ENCODE measurements at regions not wholly inside any gene's neighbourhood (a gene's known extent, or its start where the extent isn't known, plus 50 kb on each side); places are given as distances from the start of the nearest gene placed in this dataset.
A peak's percentile ranks its signal among the peaks of the same experiment; 100 is the strongest.
"Not testable (repeated sequence)": the region's sequence is repeated elsewhere in the genome, so short reads cannot be mapped to it uniquely, and the experiment has no call there.

DNA sequence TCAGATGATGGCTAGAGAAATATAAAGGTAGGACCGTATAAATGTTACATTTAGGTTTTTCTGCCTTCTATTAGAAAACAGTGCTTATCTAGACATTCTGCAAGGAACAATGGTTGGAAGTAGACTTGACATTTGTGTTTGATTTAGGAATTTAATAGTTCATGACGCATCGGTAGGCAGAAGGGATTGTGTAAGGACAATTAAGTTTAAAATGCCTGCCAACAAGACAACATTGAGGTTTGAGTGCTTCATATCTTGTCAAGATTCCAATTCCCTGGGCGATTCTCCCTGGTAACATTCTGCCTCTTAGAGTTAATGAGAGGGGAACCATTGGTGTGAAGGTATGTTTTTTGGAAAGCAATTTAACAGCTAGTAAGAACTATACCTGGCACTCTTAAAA lies 186.8 kb upstream of the RBM19 start:
- ATAC-seq, result no peak
- no peaks in the 10 kb centered on the region for H3K4me1 ChIP-seq

DNA sequence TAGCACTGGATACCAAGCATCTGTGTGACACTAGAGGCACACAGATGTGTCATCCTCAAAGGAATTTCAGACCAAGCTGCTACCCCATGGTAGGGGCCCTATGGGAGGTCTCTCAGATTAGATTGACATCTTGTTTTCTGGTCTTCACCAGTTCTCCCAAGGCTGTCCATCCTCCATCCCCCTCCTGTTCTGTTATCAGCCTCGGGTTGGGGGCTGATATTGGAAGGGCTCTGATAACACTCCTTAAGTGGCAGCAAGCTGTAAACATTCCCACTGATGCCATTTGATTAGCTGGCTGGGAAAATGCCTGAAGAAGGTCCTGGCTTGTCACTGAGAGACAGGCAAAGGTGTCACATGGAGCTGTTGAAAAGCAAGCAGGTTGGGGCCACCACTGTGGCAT lies 185.9 kb upstream of the RBM19 start:
- Histone ChIP-seq H3K4me1 (no peaks in the 10 kb centered on the region), H3K36me3 (no peaks in the 10 kb centered on the region), H3K9me3 (peaks cover 0 to 4% of the 10 kb centered on the region in 2 donors), H3K27me3 (no peaks in the 10 kb centered on the region), H3K27ac (no peak overlapping the region), H3K4me3 (no peak overlapping the region)
- DNase-seq (no peak), ATAC-seq (no peak)
- intact Hi-C loops (cut with DNase I), result no loop called here
- TF ChIP-seq, protein P1, sequence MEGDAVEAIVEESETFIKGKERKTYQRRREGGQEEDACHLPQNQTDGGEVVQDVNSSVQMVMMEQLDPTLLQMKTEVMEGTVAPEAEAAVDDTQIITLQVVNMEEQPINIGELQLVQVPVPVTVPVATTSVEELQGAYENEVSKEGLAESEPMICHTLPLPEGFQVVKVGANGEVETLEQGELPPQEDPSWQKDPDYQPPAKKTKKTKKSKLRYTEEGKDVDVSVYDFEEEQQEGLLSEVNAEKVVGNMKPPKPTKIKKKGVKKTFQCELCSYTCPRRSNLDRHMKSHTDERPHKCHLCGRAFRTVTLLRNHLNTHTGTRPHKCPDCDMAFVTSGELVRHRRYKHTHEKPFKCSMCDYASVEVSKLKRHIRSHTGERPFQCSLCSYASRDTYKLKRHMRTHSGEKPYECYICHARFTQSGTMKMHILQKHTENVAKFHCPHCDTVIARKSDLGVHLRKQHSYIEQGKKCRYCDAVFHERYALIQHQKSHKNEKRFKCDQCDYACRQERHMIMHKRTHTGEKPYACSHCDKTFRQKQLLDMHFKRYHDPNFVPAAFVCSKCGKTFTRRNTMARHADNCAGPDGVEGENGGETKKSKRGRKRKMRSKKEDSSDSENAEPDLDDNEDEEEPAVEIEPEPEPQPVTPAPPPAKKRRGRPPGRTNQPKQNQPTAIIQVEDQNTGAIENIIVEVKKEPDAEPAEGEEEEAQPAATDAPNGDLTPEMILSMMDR (IDR thresholded peaks at IDR 0.05), result no peak

More for the DNA sequence above, 186.8 kb upstream of the RBM19 start:
- Histone ChIP-seq H3K27ac (no peak overlapping the region), H3K9me3 (peaks cover 0 to 4% of the 10 kb centered on the region in 2 donors), H3K27me3 (no peaks in the 10 kb centered on the region), H3K4me3 (no peak overlapping the region), H3K36me3 (no peaks in the 10 kb centered on the region)
- intact Hi-C loops (cut with DNase I), result no loop called here
- no peak for DNase-seq
- TF ChIP-seq, protein P1 (IDR thresholded peaks at IDR 0.05), result no peak

DNA sequence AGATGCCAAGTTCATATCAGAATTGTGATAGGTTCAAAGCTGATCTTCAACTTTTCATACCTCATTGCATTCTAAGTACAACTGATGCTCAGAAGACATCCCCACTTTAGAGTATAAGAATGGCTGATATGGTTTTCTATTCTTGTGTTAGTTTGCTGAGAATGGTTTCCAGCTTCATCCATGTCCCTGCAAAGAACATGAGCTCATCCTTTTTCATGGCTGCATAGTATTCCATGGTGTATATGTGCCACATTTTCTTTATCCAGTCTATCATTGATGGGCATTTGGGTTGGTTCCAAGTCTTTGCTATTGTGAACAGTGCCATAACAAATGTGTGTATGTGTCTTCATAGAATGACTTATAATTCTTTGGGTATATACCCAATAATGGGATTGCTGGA lies 184.5 kb upstream of the RBM19 start:
- DNase-seq; H3K4me3 ChIP-seq; H3K36me3 ChIP-seq; H3K9me3 ChIP-seq; H3K27ac ChIP-seq; intact Hi-C loops (cut with DNase I); ATAC-seq; H3K4me1 ChIP-seq; H3K27me3 ChIP-seq: not testable (repeated sequence)

DNA sequence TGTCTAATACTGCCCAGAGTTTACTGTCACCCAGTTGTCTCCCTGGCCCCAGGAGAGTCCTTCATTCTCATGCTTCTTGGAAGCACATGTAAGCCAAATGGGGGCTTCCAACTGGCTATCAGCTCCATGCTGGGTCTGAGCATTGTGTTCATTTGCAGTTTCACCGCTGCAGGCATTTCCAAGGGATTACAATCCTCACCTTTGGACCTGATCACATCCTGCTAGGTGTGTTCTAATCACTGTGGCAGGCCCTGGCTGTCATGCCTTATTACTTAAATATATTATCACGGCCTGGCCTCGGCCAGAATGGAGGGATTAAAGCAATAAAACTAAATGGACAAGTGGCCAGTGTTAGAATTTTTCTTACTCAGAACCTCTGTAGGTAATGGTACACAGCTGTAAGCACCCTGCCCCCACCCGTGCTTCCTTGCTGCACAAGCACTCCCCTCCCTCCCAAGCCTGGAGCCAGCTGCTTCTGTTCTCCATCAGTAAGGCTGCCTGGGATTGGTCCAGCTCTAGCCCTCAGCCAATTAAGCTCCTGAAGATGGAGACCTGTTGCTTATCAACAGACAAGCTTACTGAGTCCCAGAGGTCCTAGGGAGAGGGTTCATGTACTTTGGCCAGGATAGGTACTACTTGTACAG lies 175.9 kb upstream of the RBM19 start:
- Histone ChIP-seq H3K27me3 (peaks cover 0 to 5% of the 10 kb centered on the region in 2 donors), H3K9me3 (no peaks in the 10 kb centered on the region), H3K36me3 (no peaks in the 10 kb centered on the region), H3K27ac (no peak overlapping the region), H3K4me3 (no peak overlapping the region), H3K4me1 (no peaks in the 10 kb centered on the region)
- TF ChIP-seq, protein P1 (IDR thresholded peaks at IDR 0.05), result no peak
- DNase-seq (no peak), ATAC-seq (no peak)
- intact Hi-C loops (cut with DNase I), result no loop called here

DNA sequence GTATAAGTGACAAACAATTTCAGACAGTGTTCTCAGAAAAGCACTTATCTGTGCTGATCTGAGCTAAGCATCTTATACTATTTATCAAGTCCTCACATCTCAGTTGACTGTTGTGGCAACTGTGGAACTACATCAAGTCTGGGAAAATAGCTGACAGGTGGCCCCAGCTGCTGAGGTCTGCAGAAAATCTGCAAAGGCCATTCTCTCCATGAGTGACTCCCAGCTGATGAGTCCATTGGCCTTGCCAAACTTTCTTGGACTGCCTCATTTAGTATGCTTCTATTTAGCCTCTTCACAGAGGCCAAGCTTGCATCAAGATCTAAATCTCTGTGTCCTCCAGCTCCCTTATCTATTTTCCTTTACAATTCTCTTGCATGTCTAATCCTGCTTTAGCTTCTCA lies 174.5 kb upstream of the RBM19 start:
- ATAC-seq (no peak), DNase-seq (peak in 2 of 4 donors; percentile 48 to 70)
- intact Hi-C loops (cut with DNase I), result no loop called here

More for the DNA sequence above, 174.5 kb upstream of the RBM19 start:
- no peak overlapping the region for H3K27ac ChIP-seq
- H3K4me1 ChIP-seq, result no peaks in the 10 kb centered on the region
- TF ChIP-seq, protein P1 (IDR thresholded peaks at IDR 0.05), result no peak
- no peaks in the 10 kb centered on the region for H3K36me3 ChIP-seq
- no peak overlapping the region for H3K4me3 ChIP-seq
- H3K9me3 ChIP-seq, result no peaks in the 10 kb centered on the region
- peaks cover 0 to 5% of the 10 kb centered on the region in 2 donors for H3K27me3 ChIP-seq

All from left lung (tissue), 4 donors.